DND-41 (cell line): ENCODE measurements at regions not wholly inside any gene's neighbourhood (a gene's known extent, or its start where the extent isn't known, plus 50 kb on each side); places are given as distances from the start of the nearest gene placed in this dataset.
A peak's percentile ranks its signal among the peaks of the same experiment; 100 is the strongest.

ENCODE experiments used
- ATAC-seq: fragments of 200-7000 bp; cut with Tn5 transposase; 3 replicates; pipeline ENCODE4 v1.9.1; 2021; ENCODE audit warnings: low read depth; ENCODE audit not compliant: insufficient read depth
- DNase-seq: peaks from one replicate; pipeline ENCODE4 v3.0.0-alpha.2; 2020
- H2AFZ ChIP-seq: 2 replicates; pipeline ENCODE4 v1.6.0; 2012; ENCODE audit warnings: low read depth, low read length
- H3K27ac ChIP-seq: 2 replicates; pipeline ENCODE4 v1.5.1; 2012; ENCODE audit warnings: low read length, inconsistent platforms
- H3K27me3 ChIP-seq: fragments of 200-600 bp; sonication (generic); 2 replicates; pipeline ENCODE4 v1.6.0; 2012; ENCODE audit warnings: low read length, mild to moderate bottlenecking, inconsistent platforms; ENCODE audit not compliant: insufficient read depth, poor library complexity
- H3K36me3 ChIP-seq: 2 replicates; pipeline ENCODE4 v1.5.1; 2012; ENCODE audit warnings: low read length, inconsistent platforms; ENCODE audit not compliant: insufficient read depth
- H3K4me1 ChIP-seq: 2 replicates; pipeline ENCODE4 v1.5.1; 2012; ENCODE audit warnings: mild to moderate bottlenecking, low read length; ENCODE audit not compliant: insufficient read depth
- H3K4me2 ChIP-seq: 2 replicates; pipeline ENCODE4 v1.6.0; 2012; ENCODE audit warnings: mild to moderate bottlenecking, moderate library complexity, low read length, inconsistent platforms; ENCODE audit not compliant: insufficient read depth
- H3K4me3 ChIP-seq, 2 experiments: fragments of 200-600 bp in 1 of 2; shearing (Covaris generic) in 1 of 2; 2 replicates each; pipeline ENCODE4 v1.5.1; 2012 to 2016; ENCODE audit warnings: inconsistent platforms in 2 of 2, low read length in 2 of 2, mild to moderate bottlenecking in 2 of 2, low read depth in 1 of 2, moderate library complexity in 1 of 2
- H3K79me2 ChIP-seq: 2 replicates; pipeline ENCODE4 v1.6.0; 2012; ENCODE audit warnings: low read length, inconsistent platforms; ENCODE audit not compliant: insufficient read depth
- H3K9ac ChIP-seq: 2 replicates; pipeline ENCODE4 v1.6.0; 2012; ENCODE audit warnings: low read depth, mild to moderate bottlenecking, inconsistent platforms, low read length, moderate library complexity
- H3K9me3 ChIP-seq: 2 replicates; pipeline ENCODE4 v1.5.1; 2012; ENCODE audit warnings: low read length, moderate library complexity, mild to moderate bottlenecking, inconsistent platforms; ENCODE audit not compliant: insufficient read depth, severe bottlenecking
- H4K20me1 ChIP-seq: 2 replicates; pipeline ENCODE4 v1.6.0; 2012; ENCODE audit warnings: low read length; ENCODE audit not compliant: insufficient read depth
- EZH2 ChIP-seq: IDR thresholded peaks from 3 replicates; pipeline ENCODE4 v1.6.1; 2012; ENCODE audit warnings: borderline replicate concordance, low read depth, mild to moderate bottlenecking, moderate library complexity, low read length, inconsistent platforms; ENCODE audit not compliant: severe bottlenecking
- TF ChIP-seq, protein P1 (sequence below): IDR thresholded peaks from 2 replicates; pipeline ENCODE4 v1.5.1; 2012; ENCODE audit warnings: borderline replicate concordance, low read length, moderate library complexity, mild to moderate bottlenecking; ENCODE audit not compliant: poor library complexity, severe bottlenecking; ENCODE audit errors: extremely low read depth

GRCh38 chr12:98048326-98048725, 467.1 kb upstream of the TMPO start:
- H3K9ac ChIP-seq: no peak overlapping the region
- H3K36me3 ChIP-seq: no peaks in the 10 kb centered on the region
- H2AFZ ChIP-seq: no peak overlapping the region
- no peak overlapping the region for H3K4me2 ChIP-seq
- no peaks in the 10 kb centered on the region for H3K27me3 ChIP-seq
- no peak for ATAC-seq
- no peaks in the 10 kb centered on the region for H4K20me1 ChIP-seq
- H3K27ac ChIP-seq: no peak overlapping the region
- no peaks in the 10 kb centered on the region for H3K9me3 ChIP-seq
- no peak overlapping the region for H3K4me3 ChIP-seq
- no peak for DNase-seq
- no peaks in the 10 kb centered on the region for H3K79me2 ChIP-seq
- TF ChIP-seq, protein P1, sequence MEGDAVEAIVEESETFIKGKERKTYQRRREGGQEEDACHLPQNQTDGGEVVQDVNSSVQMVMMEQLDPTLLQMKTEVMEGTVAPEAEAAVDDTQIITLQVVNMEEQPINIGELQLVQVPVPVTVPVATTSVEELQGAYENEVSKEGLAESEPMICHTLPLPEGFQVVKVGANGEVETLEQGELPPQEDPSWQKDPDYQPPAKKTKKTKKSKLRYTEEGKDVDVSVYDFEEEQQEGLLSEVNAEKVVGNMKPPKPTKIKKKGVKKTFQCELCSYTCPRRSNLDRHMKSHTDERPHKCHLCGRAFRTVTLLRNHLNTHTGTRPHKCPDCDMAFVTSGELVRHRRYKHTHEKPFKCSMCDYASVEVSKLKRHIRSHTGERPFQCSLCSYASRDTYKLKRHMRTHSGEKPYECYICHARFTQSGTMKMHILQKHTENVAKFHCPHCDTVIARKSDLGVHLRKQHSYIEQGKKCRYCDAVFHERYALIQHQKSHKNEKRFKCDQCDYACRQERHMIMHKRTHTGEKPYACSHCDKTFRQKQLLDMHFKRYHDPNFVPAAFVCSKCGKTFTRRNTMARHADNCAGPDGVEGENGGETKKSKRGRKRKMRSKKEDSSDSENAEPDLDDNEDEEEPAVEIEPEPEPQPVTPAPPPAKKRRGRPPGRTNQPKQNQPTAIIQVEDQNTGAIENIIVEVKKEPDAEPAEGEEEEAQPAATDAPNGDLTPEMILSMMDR: no peak
- TF ChIP-seq EZH2: no peak
- no peaks in the 10 kb centered on the region for H3K4me1 ChIP-seq

DNA sequence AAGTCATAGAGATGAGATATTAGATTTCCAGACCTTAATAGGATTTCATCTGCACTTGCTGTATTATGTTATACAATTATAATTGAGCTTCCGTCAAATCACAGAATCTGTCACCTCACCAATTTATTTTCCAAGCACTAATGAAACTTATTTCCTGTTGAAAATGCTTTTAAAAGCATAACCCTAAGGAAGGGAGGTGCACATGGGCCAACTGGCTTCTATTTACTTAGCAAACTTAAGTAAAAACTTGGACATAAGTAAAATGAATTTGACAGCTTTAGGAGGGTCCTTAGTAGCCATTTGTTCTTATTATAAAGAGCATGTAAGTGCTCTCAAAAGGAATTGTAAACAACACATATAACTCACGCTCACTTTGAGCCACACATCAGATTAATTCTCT, 462.2 kb upstream of the TMPO start:
- H3K27ac ChIP-seq: no peak overlapping the region
- ATAC-seq (no peak), DNase-seq (no peak)
- TF ChIP-seq, protein P1: no peak
- no peak for TF ChIP-seq EZH2
- no peak overlapping the region for H3K4me3 ChIP-seq
- H3K79me2 ChIP-seq: no peaks in the 10 kb centered on the region
- no peak overlapping the region for H3K9ac ChIP-seq
- no peaks in the 10 kb centered on the region for H4K20me1 ChIP-seq
- no peaks in the 10 kb centered on the region for H3K27me3 ChIP-seq
- no peaks in the 10 kb centered on the region for H3K9me3 ChIP-seq
- peaks cover 3% of the 10 kb centered on the region; the same call in 1 of the 2 replicates for H3K4me1 ChIP-seq
- no peak overlapping the region for H3K4me2 ChIP-seq
- no peaks in the 10 kb centered on the region for H3K36me3 ChIP-seq
- H2AFZ ChIP-seq: no peak overlapping the region

DNA sequence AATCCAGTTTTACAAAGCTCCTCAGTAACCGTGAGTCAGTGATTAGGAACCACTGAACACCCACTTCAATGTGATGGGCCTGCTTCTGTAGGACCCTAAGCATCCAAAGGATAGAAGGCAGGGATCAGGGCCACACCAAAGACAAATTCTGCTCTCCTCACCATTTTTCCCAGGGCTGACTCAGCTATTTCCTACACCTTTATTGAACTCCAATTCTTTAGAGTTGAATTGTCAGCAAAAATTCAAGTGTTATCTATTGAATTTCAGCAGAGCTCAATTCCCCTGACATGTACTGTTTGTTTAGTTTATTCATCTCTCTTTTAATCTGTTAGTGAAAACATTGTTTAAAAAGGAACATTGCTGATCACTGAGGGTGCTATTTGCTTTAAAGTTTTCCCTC, 457.7 kb upstream of the TMPO start:
- no peak overlapping the region for H2AFZ ChIP-seq
- H3K4me1 ChIP-seq: peaks cover 15% of the 10 kb centered on the region
- H3K9ac ChIP-seq: no peak overlapping the region
- H3K36me3 ChIP-seq: no peaks in the 10 kb centered on the region
- H3K27me3 ChIP-seq: no peaks in the 10 kb centered on the region
- no peak overlapping the region for H3K27ac ChIP-seq
- H3K4me3 ChIP-seq: no peak overlapping the region
- DNase-seq (no peak), ATAC-seq (no peak)
- H3K9me3 ChIP-seq: no peaks in the 10 kb centered on the region
- H3K4me2 ChIP-seq: no peak overlapping the region
- no peak for TF ChIP-seq EZH2
- TF ChIP-seq, protein P1: no peak
- no peaks in the 10 kb centered on the region for H4K20me1 ChIP-seq
- H3K79me2 ChIP-seq: no peaks in the 10 kb centered on the region

- no peak overlapping the region for H3K4me3 ChIP-seq
- H3K27me3 ChIP-seq: no peaks in the 10 kb centered on the region
- peaks cover 15% of the 10 kb centered on the region for H3K4me1 ChIP-seq
- H4K20me1 ChIP-seq: no peaks in the 10 kb centered on the region
- H2AFZ ChIP-seq: no peak overlapping the region
- ATAC-seq (no peak), DNase-seq (no peak)
- no peaks in the 10 kb centered on the region for H3K79me2 ChIP-seq
- no peak overlapping the region for H3K27ac ChIP-seq
- no peaks in the 10 kb centered on the region for H3K36me3 ChIP-seq
- peak overlapping the region; percentile 24; the same call in 1 of the 2 replicates for H3K4me2 ChIP-seq
- no peaks in the 10 kb centered on the region for H3K9me3 ChIP-seq
- no peak overlapping the region for H3K9ac ChIP-seq
- TF ChIP-seq EZH2: no peak
Observed at GRCh38 chr12:98058213-98058612, 457.2 kb upstream of the TMPO start.
